ENCODE measurements at regions not wholly inside any gene's neighbourhood (a gene's known extent, or its start where the extent isn't known, plus 50 kb on each side); places are given as distances from the start of the nearest gene placed in this dataset.

DNA sequence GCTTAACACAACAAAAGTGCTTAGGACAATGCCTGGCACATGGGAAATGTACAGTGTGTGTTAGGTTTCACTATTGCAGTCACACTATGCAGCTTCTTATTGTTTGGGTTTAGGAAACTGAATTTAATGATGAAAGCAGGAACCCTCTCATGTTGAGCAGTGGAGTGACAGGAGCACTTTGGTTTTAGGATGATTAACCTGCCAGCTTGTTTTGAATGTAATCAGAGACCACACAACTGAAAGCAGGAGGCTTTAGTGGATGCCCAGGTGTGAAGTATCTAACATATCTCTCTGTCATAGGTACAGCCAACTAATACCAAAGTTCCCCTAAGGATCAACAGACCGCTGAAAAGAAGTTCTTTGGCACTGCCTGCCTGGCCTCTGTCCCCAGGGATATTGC lies 406.9 kb upstream of the USP24 start:
- no peak overlapping the region for H3K9ac ChIP-seq (ENCODE audit: low read length)
- TF ChIP-seq, protein P1, sequence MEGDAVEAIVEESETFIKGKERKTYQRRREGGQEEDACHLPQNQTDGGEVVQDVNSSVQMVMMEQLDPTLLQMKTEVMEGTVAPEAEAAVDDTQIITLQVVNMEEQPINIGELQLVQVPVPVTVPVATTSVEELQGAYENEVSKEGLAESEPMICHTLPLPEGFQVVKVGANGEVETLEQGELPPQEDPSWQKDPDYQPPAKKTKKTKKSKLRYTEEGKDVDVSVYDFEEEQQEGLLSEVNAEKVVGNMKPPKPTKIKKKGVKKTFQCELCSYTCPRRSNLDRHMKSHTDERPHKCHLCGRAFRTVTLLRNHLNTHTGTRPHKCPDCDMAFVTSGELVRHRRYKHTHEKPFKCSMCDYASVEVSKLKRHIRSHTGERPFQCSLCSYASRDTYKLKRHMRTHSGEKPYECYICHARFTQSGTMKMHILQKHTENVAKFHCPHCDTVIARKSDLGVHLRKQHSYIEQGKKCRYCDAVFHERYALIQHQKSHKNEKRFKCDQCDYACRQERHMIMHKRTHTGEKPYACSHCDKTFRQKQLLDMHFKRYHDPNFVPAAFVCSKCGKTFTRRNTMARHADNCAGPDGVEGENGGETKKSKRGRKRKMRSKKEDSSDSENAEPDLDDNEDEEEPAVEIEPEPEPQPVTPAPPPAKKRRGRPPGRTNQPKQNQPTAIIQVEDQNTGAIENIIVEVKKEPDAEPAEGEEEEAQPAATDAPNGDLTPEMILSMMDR (IDR thresholded peaks at IDR 0.05; ENCODE audit: low read depth, low read length), result no peak
- no peak for TF ChIP-seq EZH2phosphoT487 (IDR thresholded peaks at IDR 0.05; ENCODE audit: low read depth)
- no peak overlapping the region for H3K4me3 ChIP-seq (ENCODE audit: low read length)
- H4K20me1 ChIP-seq (ENCODE audit: insufficient read depth, low read length), result no peaks in the 10 kb centered on the region
- no peaks in the 10 kb centered on the region for H3K36me3 ChIP-seq (replicated peaks; ENCODE audit: low read depth, low read length)
- H3K9me3 ChIP-seq (ENCODE audit: insufficient read depth, low read length), result no peaks in the 10 kb centered on the region
- H3K4me2 ChIP-seq (ENCODE audit: low read length), result no peak overlapping the region
- no peaks in the 10 kb centered on the region for H3K79me2 ChIP-seq (ENCODE audit: low read length)
- H3K27me3 ChIP-seq (ENCODE audit: low read depth, low read length), result no peaks in the 10 kb centered on the region
- H3K27ac ChIP-seq (ENCODE audit: low read length), result no peak overlapping the region
- no peak overlapping the region for H2AFZ ChIP-seq (ENCODE audit: low read depth, low read length)
- H3K4me1 ChIP-seq (ENCODE audit: low read length), result no peaks in the 10 kb centered on the region

DNA sequence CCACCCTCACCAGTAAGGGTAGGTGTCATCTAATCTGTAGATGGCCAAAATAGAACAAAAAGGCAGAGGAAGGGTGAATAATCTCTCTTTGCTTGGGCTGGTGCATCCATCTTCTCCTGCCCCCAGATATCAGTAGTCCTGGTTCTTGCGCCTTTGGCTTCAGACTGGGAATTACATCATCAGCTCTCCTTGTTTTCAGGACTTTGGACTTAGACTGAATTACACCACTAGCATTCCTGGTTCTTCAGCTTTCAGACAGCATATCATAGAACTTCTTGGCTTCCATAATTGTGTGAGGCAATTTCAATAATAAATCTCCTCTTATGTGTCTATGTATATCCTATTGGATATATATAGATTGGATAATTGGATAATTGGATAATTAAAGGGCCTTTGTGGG lies 403.0 kb upstream of the USP24 start:
- Histone ChIP-seq H3K9me3 (ENCODE audit: insufficient read depth, low read length) (no peaks in the 10 kb centered on the region), H3K27ac (ENCODE audit: low read length) (no peak overlapping the region), H3K36me3 (replicated peaks; ENCODE audit: low read depth, low read length) (no peaks in the 10 kb centered on the region), H3K4me1 (ENCODE audit: low read length) (peaks cover 3% of the 10 kb centered on the region; the same call in 1 of the 2 replicates), H4K20me1 (ENCODE audit: insufficient read depth, low read length) (no peaks in the 10 kb centered on the region), H3K4me3 (ENCODE audit: low read length) (no peak overlapping the region), H3K27me3 (ENCODE audit: low read depth, low read length) (no peaks in the 10 kb centered on the region), H3K4me2 (ENCODE audit: low read length) (no peak overlapping the region), H3K9ac (ENCODE audit: low read length) (no peak overlapping the region), H3K79me2 (ENCODE audit: low read length) (no peaks in the 10 kb centered on the region), H2AFZ (ENCODE audit: low read depth, low read length) (no peak overlapping the region)
- TF ChIP-seq, protein P1 (IDR thresholded peaks at IDR 0.05; ENCODE audit: low read depth, low read length), result no peak
- TF ChIP-seq EZH2phosphoT487 (IDR thresholded peaks at IDR 0.05; ENCODE audit: low read depth), result no peak

DNA sequence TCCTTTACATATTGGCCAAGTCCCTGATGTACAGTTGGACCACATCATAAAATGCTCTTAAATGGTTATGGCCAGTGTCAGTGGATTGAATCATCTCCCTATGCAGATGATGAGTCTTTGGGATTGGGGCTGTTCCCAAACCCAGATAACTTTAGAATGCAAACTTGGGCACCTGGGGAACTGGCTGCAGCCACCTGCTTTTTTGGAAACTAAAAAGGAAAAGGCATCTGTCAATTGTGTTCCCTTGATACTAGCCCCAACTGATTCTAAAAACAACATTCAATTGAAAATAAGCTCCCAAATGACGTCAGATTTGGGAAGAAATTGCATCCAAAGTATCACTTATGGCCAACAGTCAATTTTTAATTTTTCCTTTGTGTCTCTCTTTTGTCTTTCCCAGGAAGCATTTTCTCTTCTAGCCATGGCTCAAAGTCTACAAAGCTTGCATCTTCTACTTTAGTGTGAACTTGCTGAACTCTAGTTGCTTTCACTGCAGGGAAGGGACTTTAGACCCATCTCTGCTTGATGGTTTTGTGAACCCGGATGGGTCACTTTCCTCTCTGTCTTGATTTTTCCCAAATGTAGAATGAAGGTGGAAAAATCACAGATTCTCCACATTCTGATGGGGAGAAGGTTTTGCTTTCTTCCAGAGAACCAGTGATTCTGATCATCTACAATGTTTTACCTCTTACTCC lies 402.3 kb upstream of the USP24 start:
- no peaks in the 10 kb centered on the region for H3K9me3 ChIP-seq (ENCODE audit: insufficient read depth, low read length)
- no peaks in the 10 kb centered on the region for H3K27me3 ChIP-seq (ENCODE audit: low read depth, low read length)
- H3K9ac ChIP-seq (ENCODE audit: low read length), result no peak overlapping the region
- TF ChIP-seq, protein P1 (IDR thresholded peaks at IDR 0.05; ENCODE audit: low read depth, low read length), result no peak
- no peak for TF ChIP-seq EZH2phosphoT487 (IDR thresholded peaks at IDR 0.05; ENCODE audit: low read depth)
- H3K79me2 ChIP-seq (ENCODE audit: low read length), result no peaks in the 10 kb centered on the region
- no peaks in the 10 kb centered on the region for H3K36me3 ChIP-seq (replicated peaks; ENCODE audit: low read depth, low read length)
- no peak overlapping the region for H3K4me3 ChIP-seq (ENCODE audit: low read length)
- no peaks in the 10 kb centered on the region for H4K20me1 ChIP-seq (ENCODE audit: insufficient read depth, low read length)
- H3K4me1 ChIP-seq (ENCODE audit: low read length), result peaks cover 3% of the 10 kb centered on the region; the same call in 1 of the 2 replicates
- H3K4me2 ChIP-seq (ENCODE audit: low read length), result no peak overlapping the region
- no peak overlapping the region for H2AFZ ChIP-seq (ENCODE audit: low read depth, low read length)
- no peak overlapping the region for H3K27ac ChIP-seq (ENCODE audit: low read length)

DNA sequence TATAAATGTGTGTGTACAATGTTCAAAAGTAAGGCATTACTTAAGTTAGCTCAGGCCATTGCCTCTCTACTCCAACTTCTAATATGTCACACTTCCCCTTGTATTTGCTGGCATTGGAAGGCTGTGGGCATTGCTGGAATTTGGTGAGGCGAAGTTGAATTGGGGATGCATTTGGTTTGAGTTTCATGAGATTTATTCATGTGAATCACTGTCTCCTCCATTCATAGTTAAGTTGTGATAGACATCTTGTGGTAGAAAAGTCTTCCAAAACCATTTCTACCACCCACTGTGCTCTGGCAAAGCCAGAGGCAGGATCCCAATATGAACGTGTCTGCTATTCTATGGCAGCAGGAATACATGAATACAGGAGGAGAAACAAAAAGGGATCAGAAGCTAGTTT lies 397.8 kb upstream of the USP24 start:
- TF ChIP-seq EZH2phosphoT487 (IDR thresholded peaks at IDR 0.05; ENCODE audit: low read depth), result no peak
- TF ChIP-seq, protein P1 (IDR thresholded peaks at IDR 0.05; ENCODE audit: low read depth, low read length), result no peak
- H3K4me3 ChIP-seq (ENCODE audit: low read length), result no peak overlapping the region
- H3K9ac ChIP-seq (ENCODE audit: low read length), result no peak overlapping the region
- H3K27ac ChIP-seq (ENCODE audit: low read length), result no peak overlapping the region
- no peak overlapping the region for H2AFZ ChIP-seq (ENCODE audit: low read depth, low read length)
- no peak overlapping the region for H3K4me2 ChIP-seq (ENCODE audit: low read length)
- H3K79me2 ChIP-seq (ENCODE audit: low read length), result no peaks in the 10 kb centered on the region
- H3K36me3 ChIP-seq (replicated peaks; ENCODE audit: low read depth, low read length), result no peaks in the 10 kb centered on the region
- H3K9me3 ChIP-seq (ENCODE audit: insufficient read depth, low read length), result no peaks in the 10 kb centered on the region
- no peaks in the 10 kb centered on the region for H4K20me1 ChIP-seq (ENCODE audit: insufficient read depth, low read length)
- H3K27me3 ChIP-seq (ENCODE audit: low read depth, low read length), result no peaks in the 10 kb centered on the region
- peaks cover 3% of the 10 kb centered on the region; the same call in 1 of the 2 replicates for H3K4me1 ChIP-seq (ENCODE audit: low read length)

Data from OCI-LY3 (cell line).